Activated T-helper 17 cell treated with anti-CD3 and anti-CD28 coated beads, Interleukin-2, amount 50 U/mL, for 72 hours (primary cell): ENCODE measurements at regions not wholly inside any gene's neighbourhood (a gene's known extent, or its start where the extent isn't known, plus 50 kb on each side); places are given as distances from the start of the nearest gene placed in this dataset.
"Not testable (repeated sequence)": the region's sequence is repeated elsewhere in the genome, so short reads cannot be mapped to it uniquely, and the experiment has no call there.

Experiments used
- ATAC-seq: fragments of 150-1000 bp; cut with Tn5 transposase; replicated peaks from 2 replicates; pipeline ENCODE4 v1.10.0; 2021; ENCODE audit warnings: mild to moderate bottlenecking, moderate library complexity
- H3K27ac Mint-ChIP-seq: one replicate; pipeline ENCODE4 v1.8.0; 2022; ENCODE audit warnings: mixed read lengths
- H3K27me3 Mint-ChIP-seq: one replicate; pipeline ENCODE4 v1.8.0; 2022; ENCODE audit warnings: mixed read lengths
- H3K36me3 Mint-ChIP-seq: one replicate; pipeline ENCODE4 v1.8.0; 2022; ENCODE audit warnings: low read depth, mild to moderate bottlenecking, mixed read lengths
- H3K4me1 Mint-ChIP-seq: one replicate; pipeline ENCODE4 v1.8.0; 2022; ENCODE audit warnings: mixed read lengths
- H3K4me3 Mint-ChIP-seq: one replicate; pipeline ENCODE4 v1.8.0; 2022; ENCODE audit warnings: mild to moderate bottlenecking, mixed read lengths
- H3K9me3 Mint-ChIP-seq: one replicate; pipeline ENCODE4 v1.8.0; 2022; ENCODE audit warnings: mixed read lengths

DNA sequence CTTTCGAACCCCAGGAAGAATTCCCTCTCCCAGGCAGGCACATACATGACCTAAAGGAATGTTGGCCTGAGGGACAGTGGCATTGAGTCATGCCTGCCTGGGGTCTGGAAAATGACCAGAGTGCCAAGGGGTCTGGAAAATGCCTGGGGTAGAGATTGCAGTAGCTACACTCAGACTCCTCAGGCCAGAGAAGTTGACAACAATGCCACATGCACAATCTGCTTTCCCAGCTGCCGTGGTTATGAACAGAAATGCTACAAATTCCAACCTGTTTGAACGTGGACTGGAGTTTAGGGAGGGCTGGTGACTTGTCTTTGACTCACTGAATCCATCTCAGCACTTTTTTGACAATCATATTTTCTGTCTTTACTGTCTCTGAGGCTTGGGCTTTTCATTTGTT lies 250.0 kb downstream of the ABCC12 start:
- Mint-ChIP-seq H3K4me3 (no peak overlapping the region), H3K4me1 (no peaks in the 10 kb centered on the region), H3K27me3 (peaks cover 9% of the 10 kb centered on the region), H3K9me3 (no peaks in the 10 kb centered on the region), H3K27ac (no peak overlapping the region), H3K36me3 (no peaks in the 10 kb centered on the region)
- ATAC-seq: no peak

GRCh38 chr16:47904691-47905090 lies 251.1 kb downstream of the ABCC12 start:
- no peak for ATAC-seq
- no peak overlapping the region for H3K27ac Mint-ChIP-seq
- no peaks in the 10 kb centered on the region for H3K4me1 Mint-ChIP-seq
- no peaks in the 10 kb centered on the region for H3K36me3 Mint-ChIP-seq
- H3K9me3 Mint-ChIP-seq: no peaks in the 10 kb centered on the region
- no peak overlapping the region for H3K4me3 Mint-ChIP-seq
- peaks cover 9% of the 10 kb centered on the region for H3K27me3 Mint-ChIP-seq

GRCh38 chr16:47903470-47903869 lies 252.3 kb downstream of the ABCC12 start:
- Mint-ChIP-seq H3K27ac (no peak overlapping the region), H3K4me1 (no peaks in the 10 kb centered on the region), H3K9me3 (no peaks in the 10 kb centered on the region), H3K36me3 (no peaks in the 10 kb centered on the region), H3K4me3 (no peak overlapping the region), H3K27me3 (peaks cover 9% of the 10 kb centered on the region)
- no peak for ATAC-seq

DNA sequence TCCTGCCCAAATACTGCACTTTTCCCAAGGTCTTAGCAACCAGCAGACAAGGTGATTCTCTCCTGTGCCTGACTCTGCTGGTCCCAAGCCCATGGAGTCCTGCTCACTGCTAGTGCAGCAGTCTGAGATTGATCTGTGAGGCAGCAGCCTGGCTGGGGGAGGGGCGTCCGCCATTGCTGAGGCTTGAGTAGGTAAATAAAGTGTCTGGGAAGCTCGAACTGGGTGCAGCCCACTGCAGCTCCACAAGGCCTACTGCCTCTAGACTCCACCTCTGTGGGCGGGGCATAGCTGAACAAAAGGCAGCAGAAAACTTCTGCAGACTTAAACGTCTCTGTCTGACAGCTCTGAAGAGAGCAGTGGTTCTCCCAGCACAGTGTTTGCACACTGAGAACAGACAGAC lies 258.7 kb downstream of the ABCC12 start:
- H3K27me3 Mint-ChIP-seq, ATAC-seq, H3K36me3 Mint-ChIP-seq, H3K4me1 Mint-ChIP-seq, H3K27ac Mint-ChIP-seq, H3K4me3 Mint-ChIP-seq, H3K9me3 Mint-ChIP-seq: not testable (repeated sequence)

- Mint-ChIP-seq H3K27ac (no peak overlapping the region), H3K4me1 (no peaks in the 10 kb centered on the region), H3K36me3 (no peaks in the 10 kb centered on the region), H3K9me3 (peaks cover 7% of the 10 kb centered on the region), H3K4me3 (no peak overlapping the region), H3K27me3 (peaks cover 9% of the 10 kb centered on the region)
- no peak for ATAC-seq
Observed at GRCh38 chr16:47895146-47895545, 260.6 kb downstream of the ABCC12 start.

DNA sequence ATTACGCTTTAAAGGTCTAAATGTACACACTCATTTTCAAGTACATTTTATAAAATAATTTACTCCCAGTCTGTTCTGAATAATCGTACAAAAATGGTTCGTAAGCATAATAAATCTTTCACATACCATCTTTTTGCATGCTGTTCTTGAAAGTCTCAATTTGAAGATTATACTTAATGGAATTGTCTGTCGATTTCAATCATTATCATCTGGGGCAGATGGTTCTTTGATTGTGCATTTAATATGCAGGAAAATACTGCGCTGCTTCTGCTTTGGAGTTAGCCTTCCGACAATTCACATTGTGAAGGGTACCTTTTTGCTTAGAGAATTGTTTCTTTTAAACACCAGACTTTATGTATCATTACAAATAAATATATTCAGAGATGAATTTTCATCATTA lies 262.8 kb downstream of the ABCC12 start:
- no peak for ATAC-seq
- Mint-ChIP-seq H3K27ac (no peak overlapping the region), H3K9me3 (peaks cover 5% of the 10 kb centered on the region), H3K27me3 (peaks cover 18% of the 10 kb centered on the region), H3K4me3 (no peak overlapping the region), H3K36me3 (no peaks in the 10 kb centered on the region), H3K4me1 (no peaks in the 10 kb centered on the region)

- ATAC-seq: no peak
- H3K27ac Mint-ChIP-seq: no peak overlapping the region
- no peaks in the 10 kb centered on the region for H3K36me3 Mint-ChIP-seq
- H3K4me1 Mint-ChIP-seq: no peaks in the 10 kb centered on the region
- peaks cover 18% of the 10 kb centered on the region for H3K27me3 Mint-ChIP-seq
- H3K4me3 Mint-ChIP-seq: no peak overlapping the region
- H3K9me3 Mint-ChIP-seq: no peaks in the 10 kb centered on the region
Observed at GRCh38 chr16:47888734-47889133, 267.1 kb downstream of the ABCC12 start.

DNA sequence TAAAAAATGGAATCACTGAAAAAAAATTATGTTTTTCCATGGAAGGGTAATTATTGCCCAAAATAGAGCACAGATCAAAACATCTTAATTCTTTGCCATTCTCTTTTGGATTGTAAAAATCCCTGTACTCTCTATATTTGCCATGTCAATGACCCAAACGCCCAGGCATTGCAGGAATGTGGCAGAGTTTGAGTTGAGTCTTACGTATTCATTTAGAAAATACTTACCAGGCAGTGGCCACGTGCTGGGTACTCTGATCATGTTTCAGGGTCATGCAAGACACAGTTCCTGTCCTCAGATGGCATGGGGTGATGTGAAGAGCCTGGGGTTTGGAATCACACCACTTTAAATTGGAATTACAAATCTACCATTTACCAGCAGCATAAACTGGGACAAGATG lies 267.7 kb downstream of the ABCC12 start:
- H3K27ac Mint-ChIP-seq: no peak overlapping the region
- H3K9me3 Mint-ChIP-seq: no peaks in the 10 kb centered on the region

GRCh38 chr16:47887496-47887895 lies 268.3 kb downstream of the ABCC12 start:
- Mint-ChIP-seq H3K4me3 (no peak overlapping the region), H3K9me3 (no peaks in the 10 kb centered on the region), H3K4me1 (no peaks in the 10 kb centered on the region), H3K27ac (no peak overlapping the region), H3K36me3 (no peaks in the 10 kb centered on the region), H3K27me3 (peaks cover 22% of the 10 kb centered on the region)
- ATAC-seq: no peak

More for the DNA sequence above, 267.7 kb downstream of the ABCC12 start:
- Mint-ChIP-seq H3K27me3 (peaks cover 22% of the 10 kb centered on the region), H3K4me1 (no peaks in the 10 kb centered on the region), H3K36me3 (no peaks in the 10 kb centered on the region), H3K4me3 (no peak overlapping the region)
- ATAC-seq: no peak

DNA sequence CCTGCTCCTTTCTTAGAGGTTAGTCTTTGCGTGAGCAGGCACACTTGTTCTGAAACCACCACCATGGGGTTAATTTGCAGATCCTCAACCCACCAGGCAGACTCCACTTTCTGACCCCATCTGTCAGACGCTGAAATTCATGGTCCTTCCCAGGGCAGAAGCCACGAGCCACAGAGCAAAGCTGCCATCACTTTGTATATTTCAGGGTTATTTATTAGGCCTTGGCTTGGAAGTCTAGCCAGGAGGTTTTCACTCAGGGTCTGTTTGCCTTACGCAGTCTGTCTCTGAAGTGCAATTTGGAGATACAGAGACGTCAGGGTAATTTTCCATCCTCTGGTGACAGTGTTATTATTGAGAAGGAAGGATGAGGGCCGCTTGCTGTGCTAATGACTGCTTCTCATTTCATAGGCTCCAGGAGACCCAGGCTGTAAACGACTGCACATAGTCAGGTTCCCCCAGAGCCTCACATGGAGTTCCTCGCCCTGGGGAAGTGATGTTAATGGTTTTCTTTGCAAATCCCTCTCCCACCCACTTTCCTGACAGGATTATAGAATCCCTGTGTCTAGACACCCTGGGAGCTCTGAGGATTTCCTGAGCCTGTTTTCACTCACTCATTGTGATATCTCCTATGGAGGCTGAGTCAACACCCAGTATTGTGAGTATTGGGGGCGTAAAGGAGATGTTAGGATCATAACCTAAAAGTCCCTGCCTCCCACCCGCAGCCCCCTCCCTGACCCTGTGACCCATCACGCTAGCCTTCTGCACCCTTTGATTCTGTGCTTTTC lies 269.0 kb downstream of the ABCC12 start:
- H3K4me1 Mint-ChIP-seq: no peaks in the 10 kb centered on the region

DNA sequence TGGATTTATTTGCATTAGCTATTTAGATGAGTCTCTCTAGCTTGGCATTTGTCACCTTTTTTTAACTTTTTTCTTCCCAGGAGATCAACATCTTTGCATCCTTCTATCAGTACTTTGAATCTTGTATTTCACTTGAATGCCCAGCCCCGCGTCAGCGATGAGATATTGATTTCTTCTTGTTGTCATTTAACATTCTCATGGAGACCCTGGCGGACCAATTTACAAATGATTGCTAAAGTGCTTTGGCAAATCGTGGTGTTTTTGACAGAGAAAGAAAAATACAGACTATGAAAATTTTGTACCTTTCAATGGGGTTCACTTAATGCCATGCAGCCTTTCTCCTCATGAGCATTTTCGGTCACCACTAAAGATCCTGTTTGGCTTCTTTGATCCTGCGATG lies 269.7 kb downstream of the ABCC12 start:
- ATAC-seq: no peak
- Mint-ChIP-seq H3K36me3 (no peaks in the 10 kb centered on the region), H3K27ac (no peak overlapping the region), H3K4me1 (no peaks in the 10 kb centered on the region), H3K27me3 (peaks cover 22% of the 10 kb centered on the region), H3K9me3 (no peaks in the 10 kb centered on the region), H3K4me3 (no peak overlapping the region)

More for the DNA sequence above, 269.0 kb downstream of the ABCC12 start:
- no peaks in the 10 kb centered on the region for H3K9me3 Mint-ChIP-seq
- no peaks in the 10 kb centered on the region for H3K36me3 Mint-ChIP-seq
- no peak overlapping the region for H3K27ac Mint-ChIP-seq
- no peak overlapping the region for H3K4me3 Mint-ChIP-seq
- H3K27me3 Mint-ChIP-seq: peaks cover 22% of the 10 kb centered on the region
- no peak for ATAC-seq

GRCh38 chr16:47885489-47885888 lies 270.3 kb downstream of the ABCC12 start:
- Mint-ChIP-seq H3K27me3 (peaks cover 22% of the 10 kb centered on the region), H3K36me3 (no peaks in the 10 kb centered on the region), H3K4me1 (no peaks in the 10 kb centered on the region), H3K27ac (no peak overlapping the region), H3K4me3 (no peak overlapping the region), H3K9me3 (no peaks in the 10 kb centered on the region)
- no peak for ATAC-seq

DNA sequence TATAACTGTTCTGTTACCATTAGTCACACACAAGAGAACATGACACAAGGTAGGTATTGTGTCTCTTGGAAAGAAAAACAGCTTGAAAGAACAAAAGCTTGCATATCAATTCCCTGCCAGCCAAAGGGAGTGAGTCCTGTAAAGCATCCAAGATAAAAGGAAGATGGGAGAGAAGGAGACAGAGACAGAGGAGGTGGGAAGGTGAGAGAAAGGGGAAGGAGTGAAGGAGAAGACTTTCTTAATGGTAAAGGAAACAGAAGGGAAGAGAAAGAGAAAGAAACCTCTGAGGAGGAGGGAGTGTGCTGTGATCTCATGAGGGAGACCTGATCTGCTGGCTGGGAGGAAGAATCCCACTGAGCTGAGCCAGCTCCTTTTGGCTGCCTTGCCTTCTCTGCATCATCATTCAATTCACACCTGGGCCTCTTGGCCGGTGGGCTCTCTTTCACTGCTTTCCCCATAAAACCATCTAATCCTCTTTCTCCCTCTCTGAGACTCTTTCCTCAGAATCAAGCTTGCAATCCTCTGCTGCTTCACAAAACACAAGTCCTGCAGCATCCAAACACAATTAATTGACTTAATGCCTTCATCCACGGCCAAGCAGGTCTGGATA lies 271.6 kb downstream of the ABCC12 start:
- Mint-ChIP-seq H3K4me1 (no peaks in the 10 kb centered on the region), H3K36me3 (no peaks in the 10 kb centered on the region), H3K9me3 (no peaks in the 10 kb centered on the region), H3K4me3 (no peak overlapping the region), H3K27ac (no peak overlapping the region), H3K27me3 (peaks cover 19% of the 10 kb centered on the region)
- ATAC-seq: no peak

GRCh38 chr16:47881574-47881973 lies 274.2 kb downstream of the ABCC12 start:
- no peak overlapping the region for H3K27ac Mint-ChIP-seq
- H3K9me3 Mint-ChIP-seq: no peaks in the 10 kb centered on the region
- no peak for ATAC-seq
- peaks cover 4% of the 10 kb centered on the region for H3K27me3 Mint-ChIP-seq
- no peak overlapping the region for H3K4me3 Mint-ChIP-seq
- H3K36me3 Mint-ChIP-seq: no peaks in the 10 kb centered on the region
- no peaks in the 10 kb centered on the region for H3K4me1 Mint-ChIP-seq

DNA sequence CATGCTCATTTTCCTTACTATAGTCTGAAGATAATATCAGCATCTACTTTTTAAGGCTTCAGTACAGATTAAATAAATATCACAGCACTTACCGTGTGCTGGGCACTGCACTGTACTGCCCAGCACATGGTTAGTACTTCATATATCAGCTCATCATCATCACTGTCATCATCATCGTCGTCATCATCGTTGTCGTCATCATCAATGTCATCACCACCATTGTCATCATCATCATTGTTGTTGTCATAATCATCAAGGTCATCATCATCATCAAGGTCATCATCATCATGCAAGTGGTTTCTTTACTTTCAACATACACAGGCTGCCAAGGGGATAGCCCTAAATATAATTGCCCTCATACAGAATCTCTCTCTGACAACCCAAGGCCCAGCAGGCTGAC lies 275.1 kb downstream of the ABCC12 start:
- no peaks in the 10 kb centered on the region for H3K36me3 Mint-ChIP-seq
- no peaks in the 10 kb centered on the region for H3K9me3 Mint-ChIP-seq
- no peaks in the 10 kb centered on the region for H3K4me1 Mint-ChIP-seq
- no peak overlapping the region for H3K27ac Mint-ChIP-seq
- H3K27me3 Mint-ChIP-seq: peaks cover 4% of the 10 kb centered on the region
- H3K4me3 Mint-ChIP-seq: no peak overlapping the region
- ATAC-seq: no peak
